ENCODE measurements at regions not wholly inside any gene's neighbourhood (a gene's known extent, or its start where the extent isn't known, plus 50 kb on each side); places are given as distances from the start of the nearest gene placed in this dataset.

DNA sequence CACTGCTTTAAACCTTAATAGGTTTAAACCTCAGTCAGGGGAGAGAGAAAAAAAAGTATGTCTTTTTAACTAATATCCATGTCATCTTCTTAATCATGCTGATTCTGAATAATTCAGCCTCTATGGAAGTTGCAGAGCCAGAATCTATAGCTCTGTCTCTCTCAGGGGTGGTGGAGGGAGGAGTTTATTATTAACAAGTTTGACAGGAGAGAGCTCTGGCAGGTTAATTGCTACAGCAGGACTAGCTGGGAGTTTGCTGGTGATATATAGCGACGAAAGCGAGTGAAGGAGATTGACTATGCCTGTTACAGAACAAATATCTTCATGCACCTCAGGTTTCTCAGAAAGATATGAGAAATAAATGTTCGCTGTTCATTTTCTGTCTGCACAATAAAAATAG, 586.4 kb downstream of the TLE4 start:
- H3K27me3 ChIP-seq (ENCODE audit: control insufficient read depth, low read length) = no peaks in the 10 kb centered on the region
- H4K20me1 ChIP-seq (ENCODE audit: control insufficient read depth, insufficient read depth, low read depth, low read length) = no peaks in the 10 kb centered on the region
- no peaks in the 10 kb centered on the region for H3K9me2 ChIP-seq (replicated peaks; ENCODE audit: control insufficient read depth, low read length)
- no peak overlapping the region for H3K4me3 ChIP-seq (ENCODE audit: low read length)
- H3K4me2 ChIP-seq (ENCODE audit: low read length) = no peak overlapping the region
- H3K4me1 ChIP-seq (ENCODE audit: control insufficient read depth, low read length) = 0 out of 2 replicates have a peak, but pooled peaks cover 5% of the 10 kb centered on the region
- no peaks in the 10 kb centered on the region for H3K79me2 ChIP-seq (ENCODE audit: control insufficient read depth, low read length)
- no peak overlapping the region for H3K27ac ChIP-seq (ENCODE audit: low read depth, low read length)
- no peaks in the 10 kb centered on the region for H3K9me3 ChIP-seq (ENCODE audit: control insufficient read depth, insufficient read depth, low read length)
- no peak for TF ChIP-seq CTCF (IDR thresholded peaks at IDR 0.05; ENCODE audit: low read depth, low read length, poor library complexity, severe bottlenecking)
- no peak for TF ChIP-seq EZH2phosphoT487 (IDR thresholded peaks at IDR 0.05; ENCODE audit: borderline replicate concordance, low read length)
- H3K36me3 ChIP-seq (ENCODE audit: control insufficient read depth, low read length) = no peaks in the 10 kb centered on the region
- no peaks in the 10 kb centered on the region for H3F3A ChIP-seq (ENCODE audit: control insufficient read depth, insufficient read depth)

DNA sequence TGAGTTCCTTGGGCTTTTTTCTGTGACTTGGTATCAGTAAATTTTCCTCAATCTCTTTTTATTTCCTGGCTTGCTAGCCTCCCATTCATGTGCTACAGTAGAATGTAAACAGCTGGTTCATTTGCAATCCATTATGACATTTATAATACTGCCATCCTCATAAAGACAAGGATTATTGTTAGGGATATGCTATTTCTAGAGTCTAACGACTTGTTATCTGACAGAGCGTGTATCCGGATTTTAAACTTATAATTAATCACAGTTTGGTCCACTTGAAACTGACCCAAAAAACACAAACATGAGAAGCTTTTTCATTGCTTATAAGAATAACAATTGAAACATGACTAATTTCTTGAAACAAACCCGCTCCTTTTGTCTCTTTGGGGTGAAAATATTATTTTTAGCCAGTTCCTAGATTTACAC, 585.8 kb downstream of the TLE4 start:
- H4K20me1 ChIP-seq (ENCODE audit: control insufficient read depth, insufficient read depth, low read depth, low read length) = no peaks in the 10 kb centered on the region
- H3K27me3 ChIP-seq (ENCODE audit: control insufficient read depth, low read length) = no peaks in the 10 kb centered on the region
- H3K36me3 ChIP-seq (ENCODE audit: control insufficient read depth, low read length) = no peaks in the 10 kb centered on the region
- H3K4me3 ChIP-seq (ENCODE audit: low read length) = no peak overlapping the region
- H3K79me2 ChIP-seq (ENCODE audit: control insufficient read depth, low read length) = no peaks in the 10 kb centered on the region
- H3K4me1 ChIP-seq (ENCODE audit: control insufficient read depth, low read length) = 0 out of 2 replicates have a peak, but pooled peaks cover 5% of the 10 kb centered on the region
- no peak for TF ChIP-seq EZH2phosphoT487 (IDR thresholded peaks at IDR 0.05; ENCODE audit: borderline replicate concordance, low read length)
- TF ChIP-seq CTCF (IDR thresholded peaks at IDR 0.05; ENCODE audit: low read depth, low read length, poor library complexity, severe bottlenecking) = no peak
- no peak overlapping the region for H3K27ac ChIP-seq (ENCODE audit: low read depth, low read length)
- no peaks in the 10 kb centered on the region for H3F3A ChIP-seq (ENCODE audit: control insufficient read depth, insufficient read depth)
- no peaks in the 10 kb centered on the region for H3K9me2 ChIP-seq (replicated peaks; ENCODE audit: control insufficient read depth, low read length)
- no peak overlapping the region for H3K4me2 ChIP-seq (ENCODE audit: low read length)
- H3K9me3 ChIP-seq (ENCODE audit: control insufficient read depth, insufficient read depth, low read length) = no peaks in the 10 kb centered on the region

GRCh38 chr9:80156756-80157472, 585.1 kb downstream of the TLE4 start:
- H3K27ac ChIP-seq (ENCODE audit: low read depth, low read length) = no peak overlapping the region
- no peak overlapping the region for H3K4me3 ChIP-seq (ENCODE audit: low read length)
- no peaks in the 10 kb centered on the region for H3K27me3 ChIP-seq (ENCODE audit: control insufficient read depth, low read length)
- H3K36me3 ChIP-seq (ENCODE audit: control insufficient read depth, low read length) = no peaks in the 10 kb centered on the region
- H3K4me1 ChIP-seq (ENCODE audit: control insufficient read depth, low read length) = 0 out of 2 replicates have a peak, but pooled peaks cover 5% of the 10 kb centered on the region
- no peaks in the 10 kb centered on the region for H3K79me2 ChIP-seq (ENCODE audit: control insufficient read depth, low read length)
- no peaks in the 10 kb centered on the region for H3K9me3 ChIP-seq (ENCODE audit: control insufficient read depth, insufficient read depth, low read length)
- no peak overlapping the region for H3K4me2 ChIP-seq (ENCODE audit: low read length)
- H3F3A ChIP-seq (ENCODE audit: control insufficient read depth, insufficient read depth) = no peaks in the 10 kb centered on the region
- TF ChIP-seq EZH2phosphoT487 (IDR thresholded peaks at IDR 0.05; ENCODE audit: borderline replicate concordance, low read length) (no peak), CTCF (IDR thresholded peaks at IDR 0.05; ENCODE audit: low read depth, low read length, poor library complexity, severe bottlenecking) (no peak)
- no peaks in the 10 kb centered on the region for H4K20me1 ChIP-seq (ENCODE audit: control insufficient read depth, insufficient read depth, low read depth, low read length)
- H3K9me2 ChIP-seq (replicated peaks; ENCODE audit: control insufficient read depth, low read length) = no peaks in the 10 kb centered on the region
